Muscle of leg (tissue), 3 donors: ENCODE measurements at regions not wholly inside any gene's neighbourhood (a gene's known extent, or its start where the extent isn't known, plus 50 kb on each side); places are given as distances from the start of the nearest gene placed in this dataset.

Experiments used
- DNase-seq: peaks from one replicate; pipeline ENCODE4 v3.0.0; 2013
- H3K27ac ChIP-seq: one replicate; pipeline ENCODE4 v1.5.1; 2013; ENCODE audit warnings: mild to moderate bottlenecking, low read length, control low read depth
- H3K27me3 ChIP-seq: one replicate; pipeline ENCODE4 v1.6.1; 2013; ENCODE audit warnings: low read length; ENCODE audit not compliant: control insufficient read depth, insufficient read depth
- H3K36me3 ChIP-seq: one replicate; pipeline ENCODE4 v1.6.1; 2013; ENCODE audit warnings: low read length; ENCODE audit not compliant: control insufficient read depth, insufficient read depth
- H3K4me1 ChIP-seq: one replicate; pipeline ENCODE4 v1.6.1; 2013; ENCODE audit warnings: low read length; ENCODE audit not compliant: control insufficient read depth, insufficient read depth
- H3K4me3 ChIP-seq: one replicate; pipeline ENCODE4 v1.5.1; 2013; ENCODE audit warnings: low read length, control low read depth
- H3K9me3 ChIP-seq: replicated peaks from 2 replicates; pipeline ENCODE4 v1.6.1; 2013; ENCODE audit warnings: low read depth, low read length; ENCODE audit not compliant: control insufficient read depth
- WGBS: methylation state at CpG from one replicate; pipeline ENCODE4 v1.1.5; 2013; ENCODE audit warnings: missing lambda C conversion rate; ENCODE audit not compliant: insufficient coverage; 5-methylcytosine and 5-hydroxymethylcytosine counted together

- 54% methylated on average over 6 of the region's 16 CpGs for WGBS
- Histone ChIP-seq H3K4me1 (peaks cover 22% of the 10 kb centered on the region), H3K4me3 (no peak overlapping the region), H3K36me3 (no peaks in the 10 kb centered on the region), H3K27ac (no peak overlapping the region), H3K27me3 (peaks cover 10% of the 10 kb centered on the region), H3K9me3 (no peaks in the 10 kb centered on the region)
- no peak for DNase-seq
Observed at GRCh38 chr22:48712558-48713271, 1115.0 kb downstream of the BRD1 start.

- DNase-seq, result no peak
Observed at GRCh38 chr22:48711669-48712068, 1116.0 kb downstream of the BRD1 start.

GRCh38 chr22:48711031-48711431, 1116.6 kb downstream of the BRD1 start:
- Histone ChIP-seq H3K4me1 (peaks cover 24% of the 10 kb centered on the region), H3K27ac (no peak overlapping the region), H3K36me3 (no peaks in the 10 kb centered on the region), H3K27me3 (peaks cover 14% of the 10 kb centered on the region), H3K9me3 (no peaks in the 10 kb centered on the region), H3K4me3 (no peak overlapping the region)
- DNase-seq, result no peak
- 87% methylated on average over 11 of the region's 11 CpGs for WGBS

More at GRCh38 chr22:48711669-48712068, 1116.0 kb downstream of the BRD1 start:
- Histone ChIP-seq H3K4me1 (peaks cover 24% of the 10 kb centered on the region), H3K27ac (no peak overlapping the region), H3K4me3 (no peak overlapping the region), H3K27me3 (peaks cover 14% of the 10 kb centered on the region), H3K36me3 (no peaks in the 10 kb centered on the region), H3K9me3 (no peaks in the 10 kb centered on the region)
- 85% methylated on average over 20 of the region's 22 CpGs for WGBS

GRCh38 chr22:48710410-48710809, 1117.3 kb downstream of the BRD1 start:
- H3K9me3 ChIP-seq, result no peaks in the 10 kb centered on the region
- WGBS, result 80% methylated on average over 11 of the region's 11 CpGs
- H3K36me3 ChIP-seq, result no peaks in the 10 kb centered on the region
- H3K27me3 ChIP-seq, result peaks cover 14% of the 10 kb centered on the region
- no peak for DNase-seq
- no peak overlapping the region for H3K4me3 ChIP-seq
- H3K27ac ChIP-seq, result no peak overlapping the region
- H3K4me1 ChIP-seq, result peaks cover 24% of the 10 kb centered on the region

GRCh38 chr22:48709976-48710375, 1117.7 kb downstream of the BRD1 start:
- Histone ChIP-seq H3K36me3 (no peaks in the 10 kb centered on the region), H3K27me3 (peaks cover 14% of the 10 kb centered on the region), H3K9me3 (no peaks in the 10 kb centered on the region), H3K4me1 (peaks cover 24% of the 10 kb centered on the region), H3K4me3 (no peak overlapping the region), H3K27ac (no peak overlapping the region)
- no peak for DNase-seq
- WGBS, result 80% methylated on average over 8 of the region's 8 CpGs

- Histone ChIP-seq H3K4me1 (peaks cover 24% of the 10 kb centered on the region), H3K9me3 (no peaks in the 10 kb centered on the region), H3K27ac (no peak overlapping the region), H3K36me3 (no peaks in the 10 kb centered on the region), H3K27me3 (peaks cover 14% of the 10 kb centered on the region), H3K4me3 (no peak overlapping the region)
- WGBS, result 68% methylated on average over 10 of the region's 13 CpGs
- DNase-seq, result no peak
Observed at GRCh38 chr22:48709453-48709852, 1118.2 kb downstream of the BRD1 start.

- Histone ChIP-seq H3K27me3 (peaks cover 14% of the 10 kb centered on the region), H3K4me3 (no peak overlapping the region), H3K36me3 (no peaks in the 10 kb centered on the region), H3K4me1 (peaks cover 17% of the 10 kb centered on the region), H3K27ac (no peak overlapping the region), H3K9me3 (no peaks in the 10 kb centered on the region)
- 82% methylated on average over 19 of the region's 25 CpGs for WGBS
- DNase-seq, result no peak
Observed at GRCh38 chr22:48708558-48709245, 1119.0 kb downstream of the BRD1 start.

GRCh38 chr22:48707763-48708557, 1119.7 kb downstream of the BRD1 start:
- DNase-seq, result no peak
- 78% methylated on average over 25 of the region's 35 CpGs for WGBS
- H3K4me3 ChIP-seq, result no peak overlapping the region

GRCh38 chr22:48706934-48707762, 1120.5 kb downstream of the BRD1 start:
- Histone ChIP-seq H3K9me3 (no peaks in the 10 kb centered on the region), H3K4me1 (peaks cover 2% of the 10 kb centered on the region), H3K4me3 (no peak overlapping the region), H3K36me3 (no peaks in the 10 kb centered on the region), H3K27ac (no peak overlapping the region), H3K27me3 (peaks cover 15% of the 10 kb centered on the region)
- 69% methylated on average over 8 of the region's 15 CpGs for WGBS
- no peak for DNase-seq

More at GRCh38 chr22:48707763-48708557, 1119.7 kb downstream of the BRD1 start:
- Histone ChIP-seq H3K36me3 (no peaks in the 10 kb centered on the region), H3K9me3 (no peaks in the 10 kb centered on the region), H3K27ac (no peak overlapping the region), H3K27me3 (peaks cover 14% of the 10 kb centered on the region), H3K4me1 (peaks cover 10% of the 10 kb centered on the region)
